SH-SY5Y (cell line): ENCODE measurements at regions not wholly inside any gene's neighbourhood (a gene's known extent, or its start where the extent isn't known, plus 50 kb on each side); places are given as distances from the start of the nearest gene placed in this dataset.

ENCODE experiments used
- GATA2 ChIP-seq: IDR thresholded peaks from 2 replicates; pipeline ENCODE4 v1.6.1; 2011; ENCODE audit warnings: mild to moderate bottlenecking, low read depth, low read length
- GATA3 ChIP-seq: IDR thresholded peaks from 2 replicates; pipeline ENCODE4 v1.6.1; 2011; ENCODE audit warnings: low read depth, mild to moderate bottlenecking, low read length, moderate library complexity

GRCh38 chr11:79720115-79720514 is 279.3 kb upstream of the TENM4 start:
- no peak for TF ChIP-seq GATA2
- TF ChIP-seq GATA3 = no peak

GRCh38 chr11:79708319-79708932 is 267.6 kb upstream of the TENM4 start:
- TF ChIP-seq GATA2 = no peak
- TF ChIP-seq GATA3 = no peak

GRCh38 chr11:79705648-79706047 is 264.8 kb upstream of the TENM4 start:
- TF ChIP-seq GATA3 (no peak), GATA2 (no peak)

GRCh38 chr11:79702303-79702702 is 261.5 kb upstream of the TENM4 start:
- TF ChIP-seq GATA2 (no peak), GATA3 (no peak)

- TF ChIP-seq GATA2 (no peak), GATA3 (no peak)
These were observed 258.4 kb upstream of the TENM4 start for GRCh38 chr11:79699246-79699645.

- no peak for TF ChIP-seq GATA3
- no peak for TF ChIP-seq GATA2
These were observed 257.1 kb upstream of the TENM4 start for GRCh38 chr11:79697905-79698304.

GRCh38 chr11:79694368-79694767 is 253.5 kb upstream of the TENM4 start:
- TF ChIP-seq GATA2 = no peak

GRCh38 chr11:79691445-79691844 is 250.6 kb upstream of the TENM4 start:
- TF ChIP-seq GATA3 = no peak
- TF ChIP-seq GATA2 = no peak

- TF ChIP-seq GATA2 (no peak), GATA3 (no peak)
These were observed 246.0 kb upstream of the TENM4 start for GRCh38 chr11:79686703-79687419.

GRCh38 chr11:79683930-79684329 is 243.1 kb upstream of the TENM4 start:
- no peak for TF ChIP-seq GATA2
- TF ChIP-seq GATA3 = no peak

GRCh38 chr11:79678780-79679452 is 238.1 kb upstream of the TENM4 start:
- TF ChIP-seq GATA2 (peak; percentile 62), GATA3 (peak; percentile 75)

GRCh38 chr11:79676396-79676795 is 235.6 kb upstream of the TENM4 start:
- no peak for TF ChIP-seq GATA3
- TF ChIP-seq GATA2 = no peak

GRCh38 chr11:79675081-79675480 is 234.3 kb upstream of the TENM4 start:
- TF ChIP-seq GATA3 = no peak
- no peak for TF ChIP-seq GATA2

GRCh38 chr11:79672786-79673185 is 232.0 kb upstream of the TENM4 start:
- TF ChIP-seq GATA2 (no peak), GATA3 (no peak)

GRCh38 chr11:79671401-79671800 is 230.6 kb upstream of the TENM4 start:
- TF ChIP-seq GATA2 (no peak), GATA3 (no peak)
